SU-DHL-6 (cell line): ENCODE measurements at regions not wholly inside any gene's neighbourhood (a gene's known extent, or its start where the extent isn't known, plus 50 kb on each side); places are given as distances from the start of the nearest gene placed in this dataset.

Source experiments
- EZH2phosphoT487 ChIP-seq: fragments of 200-600 bp; sonication (generic), shearing (Covaris generic); conservative IDR thresholded peaks from 2 replicates; pipeline ENCODE4 v1.6.1; 2018; ENCODE audit warnings: mild to moderate bottlenecking, antibody characterized with exemption, low read length, moderate library complexity, mixed read lengths
- TF ChIP-seq, protein P1 (sequence below): fragments of 200-600 bp; sonication (generic); IDR thresholded peaks from one replicate; pipeline ENCODE4 v1.5.1; 2017; ENCODE audit warnings: antibody characterized with exemption, mild to moderate bottlenecking, low read length, moderate library complexity; ENCODE audit not compliant: insufficient read depth, poor library complexity, severe bottlenecking

DNA sequence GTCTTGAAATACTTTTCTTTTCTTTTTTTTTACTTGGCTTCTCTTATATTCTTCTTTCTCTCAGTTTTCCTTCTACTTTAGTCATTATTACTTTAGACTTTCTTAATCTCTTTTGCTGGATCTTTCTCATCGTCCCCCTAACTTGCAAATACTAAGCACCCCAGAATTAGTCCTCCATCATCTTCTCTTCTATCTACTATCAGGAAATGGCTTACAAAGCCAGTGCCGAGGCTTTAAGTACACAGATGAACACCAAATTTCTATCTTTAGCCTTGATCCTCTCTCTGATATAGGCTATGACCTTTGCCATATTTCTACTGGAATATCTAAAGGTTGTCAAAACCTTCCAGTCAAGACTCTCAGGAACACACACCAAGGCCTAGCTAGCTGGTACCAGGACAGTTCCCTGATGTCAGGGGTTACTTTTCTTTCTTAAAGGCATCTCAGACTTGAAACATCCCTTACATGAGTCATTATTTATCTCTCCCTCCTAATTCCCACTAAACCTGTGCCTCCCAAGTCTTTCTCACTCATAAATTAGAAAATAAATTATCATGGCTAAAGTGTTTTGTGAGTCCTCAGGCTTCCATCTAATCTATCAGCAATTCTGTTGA lies 278.6 kb upstream of the TCF21 start:
- TF ChIP-seq, protein P1, sequence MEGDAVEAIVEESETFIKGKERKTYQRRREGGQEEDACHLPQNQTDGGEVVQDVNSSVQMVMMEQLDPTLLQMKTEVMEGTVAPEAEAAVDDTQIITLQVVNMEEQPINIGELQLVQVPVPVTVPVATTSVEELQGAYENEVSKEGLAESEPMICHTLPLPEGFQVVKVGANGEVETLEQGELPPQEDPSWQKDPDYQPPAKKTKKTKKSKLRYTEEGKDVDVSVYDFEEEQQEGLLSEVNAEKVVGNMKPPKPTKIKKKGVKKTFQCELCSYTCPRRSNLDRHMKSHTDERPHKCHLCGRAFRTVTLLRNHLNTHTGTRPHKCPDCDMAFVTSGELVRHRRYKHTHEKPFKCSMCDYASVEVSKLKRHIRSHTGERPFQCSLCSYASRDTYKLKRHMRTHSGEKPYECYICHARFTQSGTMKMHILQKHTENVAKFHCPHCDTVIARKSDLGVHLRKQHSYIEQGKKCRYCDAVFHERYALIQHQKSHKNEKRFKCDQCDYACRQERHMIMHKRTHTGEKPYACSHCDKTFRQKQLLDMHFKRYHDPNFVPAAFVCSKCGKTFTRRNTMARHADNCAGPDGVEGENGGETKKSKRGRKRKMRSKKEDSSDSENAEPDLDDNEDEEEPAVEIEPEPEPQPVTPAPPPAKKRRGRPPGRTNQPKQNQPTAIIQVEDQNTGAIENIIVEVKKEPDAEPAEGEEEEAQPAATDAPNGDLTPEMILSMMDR, result no peak
- TF ChIP-seq EZH2phosphoT487, result no peak
